Fibroblast of lung (primary cell): ENCODE measurements at regions not wholly inside any gene's neighbourhood (a gene's known extent, or its start where the extent isn't known, plus 50 kb on each side); places are given as distances from the start of the nearest gene placed in this dataset.

Source experiments
- DNase-seq, 2 donors: peaks; one replicate each; pipeline versions ENCODE4 v3.0.0 to v3.0.0-alpha.2; 2010; ENCODE audit warnings: low read depth in 2 of 2
- H2AFZ ChIP-seq: 2 replicates; pipeline ENCODE4 v1.5.1; 2012; ENCODE audit warnings: low read length, control low read depth, inconsistent platforms
- H3K27ac ChIP-seq: 2 replicates; pipeline ENCODE4 v1.5.1; 2011; ENCODE audit warnings: low read length, control low read depth; ENCODE audit not compliant: insufficient read depth
- H3K27me3 ChIP-seq: 2 replicates; pipeline ENCODE4 v1.5.1; 2011; ENCODE audit warnings: mild to moderate bottlenecking, low read length; ENCODE audit not compliant: control insufficient read depth, insufficient read depth
- H3K36me3 ChIP-seq: 2 replicates; pipeline ENCODE4 v1.5.1; 2011; ENCODE audit warnings: low read length; ENCODE audit not compliant: control insufficient read depth, insufficient read depth
- H3K4me1 ChIP-seq: 2 replicates; pipeline ENCODE4 v1.5.1; 2011; ENCODE audit warnings: low read length; ENCODE audit not compliant: control insufficient read depth, insufficient read depth; ENCODE audit errors: extremely low read depth
- H3K4me2 ChIP-seq: 2 replicates; pipeline ENCODE4 v1.5.1; 2011; ENCODE audit warnings: low read length, control low read depth; ENCODE audit not compliant: insufficient read depth; ENCODE audit errors: extremely low read depth
- H3K4me3 ChIP-seq, 4 experiments: fragments of 200-600 bp in 1 of 4; sonication (generic) in 1 of 4; replicated peaks in 1 of 4; 2 replicates each; pipeline ENCODE4 v1.5.1; 2011 to 2016; ENCODE audit warnings: low read length in 4 of 4, low read depth in 3 of 4, mild to moderate bottlenecking in 3 of 4, control low read depth in 2 of 4, inconsistent platforms in 1 of 4, mixed read lengths in 1 of 4; ENCODE audit not compliant: insufficient read depth in 1 of 4; ENCODE audit errors: control extremely low read depth in 1 of 4
- H3K79me2 ChIP-seq: 2 replicates; pipeline ENCODE4 v1.5.1; 2012; ENCODE audit warnings: mild to moderate bottlenecking, low read length, inconsistent platforms; ENCODE audit not compliant: control insufficient read depth, insufficient read depth
- H3K9ac ChIP-seq: 2 replicates; pipeline ENCODE4 v1.5.1; 2011; ENCODE audit warnings: mild to moderate bottlenecking, low read length, control low read depth; ENCODE audit not compliant: insufficient read depth
- H3K9me3 ChIP-seq: 2 replicates; pipeline ENCODE4 v1.5.1; 2012; ENCODE audit warnings: low read depth, low read length; ENCODE audit not compliant: control insufficient read depth, insufficient read depth
- H4K20me1 ChIP-seq: 2 replicates; pipeline ENCODE4 v1.5.1; 2011; ENCODE audit warnings: low read length; ENCODE audit not compliant: control insufficient read depth, insufficient read depth; ENCODE audit errors: extremely low read depth
- EZH2 ChIP-seq: IDR thresholded peaks from 2 replicates; pipeline ENCODE4 v1.5.1; 2012; ENCODE audit warnings: low read length, control low read depth, mild to moderate bottlenecking; ENCODE audit errors: missing control alignments
- TF ChIP-seq, protein P1 (sequence below), 2 donors: IDR thresholded peaks in 1 of 2; conservative IDR thresholded peaks in 1 of 2; 1 replicate in 1 of 2; 2 replicates in 1 of 2; pipeline ENCODE4 v1.5.1; 2011 to 2012; ENCODE audit warnings: low read length in 2 of 2, control low read depth in 1 of 2, inconsistent platforms in 1 of 2, low read depth in 1 of 2, mild to moderate bottlenecking in 1 of 2

- no peak overlapping the region for H2AFZ ChIP-seq
- no peaks in the 10 kb centered on the region for H3K4me1 ChIP-seq
- no peak overlapping the region for H3K4me3 ChIP-seq
- no peaks in the 10 kb centered on the region for H3K9me3 ChIP-seq
- no peak for TF ChIP-seq EZH2
- TF ChIP-seq, protein P1, sequence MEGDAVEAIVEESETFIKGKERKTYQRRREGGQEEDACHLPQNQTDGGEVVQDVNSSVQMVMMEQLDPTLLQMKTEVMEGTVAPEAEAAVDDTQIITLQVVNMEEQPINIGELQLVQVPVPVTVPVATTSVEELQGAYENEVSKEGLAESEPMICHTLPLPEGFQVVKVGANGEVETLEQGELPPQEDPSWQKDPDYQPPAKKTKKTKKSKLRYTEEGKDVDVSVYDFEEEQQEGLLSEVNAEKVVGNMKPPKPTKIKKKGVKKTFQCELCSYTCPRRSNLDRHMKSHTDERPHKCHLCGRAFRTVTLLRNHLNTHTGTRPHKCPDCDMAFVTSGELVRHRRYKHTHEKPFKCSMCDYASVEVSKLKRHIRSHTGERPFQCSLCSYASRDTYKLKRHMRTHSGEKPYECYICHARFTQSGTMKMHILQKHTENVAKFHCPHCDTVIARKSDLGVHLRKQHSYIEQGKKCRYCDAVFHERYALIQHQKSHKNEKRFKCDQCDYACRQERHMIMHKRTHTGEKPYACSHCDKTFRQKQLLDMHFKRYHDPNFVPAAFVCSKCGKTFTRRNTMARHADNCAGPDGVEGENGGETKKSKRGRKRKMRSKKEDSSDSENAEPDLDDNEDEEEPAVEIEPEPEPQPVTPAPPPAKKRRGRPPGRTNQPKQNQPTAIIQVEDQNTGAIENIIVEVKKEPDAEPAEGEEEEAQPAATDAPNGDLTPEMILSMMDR (conservative IDR thresholded peaks at IDR 0.05 in 1 of 2, IDR thresholded peaks at IDR 0.05 in 1 of 2; ENCODE audit: low read depth in 1 of 2, low read length in 2 of 2), result no peak
- H3K36me3 ChIP-seq, result no peaks in the 10 kb centered on the region
- H3K9ac ChIP-seq, result no peak overlapping the region
- DNase-seq, result no peak
- H3K27ac ChIP-seq, result no peak overlapping the region
- H3K27me3 ChIP-seq, result no peaks in the 10 kb centered on the region
- no peaks in the 10 kb centered on the region for H3K79me2 ChIP-seq
- H3K4me2 ChIP-seq, result no peak overlapping the region
- H4K20me1 ChIP-seq, result no peaks in the 10 kb centered on the region
Observed at GRCh38 chr12:98253207-98254037, 262.0 kb upstream of the TMPO start.

DNA sequence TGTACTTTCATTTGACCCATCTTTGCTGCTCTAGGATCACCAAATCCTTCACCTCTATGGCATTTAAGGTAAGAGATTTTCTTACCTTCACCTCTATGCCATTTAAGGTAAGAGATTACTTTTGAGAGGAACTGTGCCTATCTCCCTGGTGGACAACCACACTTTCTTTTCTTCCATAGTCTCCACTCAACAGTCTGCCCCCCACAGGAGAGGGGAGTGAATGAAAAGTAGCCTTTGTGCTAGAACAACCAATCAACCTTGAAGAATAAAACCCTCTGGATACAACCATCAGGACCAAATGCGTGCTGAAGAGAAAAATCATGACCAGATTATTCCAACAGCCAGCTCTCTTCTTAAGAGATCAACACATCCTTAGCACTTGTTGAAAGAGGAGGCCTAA is 258.6 kb upstream of the TMPO start:
- Histone ChIP-seq H3K9me3 (no peaks in the 10 kb centered on the region), H3K4me2 (no peak overlapping the region), H3K36me3 (no peaks in the 10 kb centered on the region), H4K20me1 (no peaks in the 10 kb centered on the region), H3K4me1 (no peaks in the 10 kb centered on the region), H3K27me3 (no peaks in the 10 kb centered on the region), H3K79me2 (no peaks in the 10 kb centered on the region), H3K4me3 (no peak overlapping the region), H2AFZ (no peak overlapping the region), H3K9ac (no peak overlapping the region), H3K27ac (no peak overlapping the region)
- TF ChIP-seq, protein P1 (conservative IDR thresholded peaks at IDR 0.05 in 1 of 2, IDR thresholded peaks at IDR 0.05 in 1 of 2; ENCODE audit: low read depth in 1 of 2, low read length in 2 of 2), result no peak
- TF ChIP-seq EZH2, result no peak
- no peak for DNase-seq

- Histone ChIP-seq H3K9me3 (no peaks in the 10 kb centered on the region), H3K4me3 (no peak overlapping the region), H2AFZ (no peak overlapping the region), H3K36me3 (no peaks in the 10 kb centered on the region), H3K4me1 (no peaks in the 10 kb centered on the region), H3K27ac (no peak overlapping the region), H3K9ac (no peak overlapping the region), H3K4me2 (no peak overlapping the region), H3K27me3 (no peaks in the 10 kb centered on the region), H4K20me1 (no peaks in the 10 kb centered on the region), H3K79me2 (no peaks in the 10 kb centered on the region)
- TF ChIP-seq EZH2, result no peak
- TF ChIP-seq, protein P1 (conservative IDR thresholded peaks at IDR 0.05 in 1 of 2, IDR thresholded peaks at IDR 0.05 in 1 of 2; ENCODE audit: low read depth in 1 of 2, low read length in 2 of 2), result no peak
- no peak for DNase-seq
Observed at GRCh38 chr12:98259693-98260092, 255.7 kb upstream of the TMPO start.
